Smooth muscle cell (in vitro differentiated cells): ENCODE measurements at regions not wholly inside any gene's neighbourhood (a gene's known extent, or its start where the extent isn't known, plus 50 kb on each side); places are given as distances from the start of the nearest gene placed in this dataset.

Source experiments
- DNase-seq: peaks from one replicate; lab custom pipeline; 2025; ENCODE audit not compliant: unreplicated experiment; lab: John Stamatoyannopoulos, UW
- H2AFZ ChIP-seq: fragments of 200-600 bp; sonication (generic); 2 replicates; pipeline ENCODE4 v1.6.0; 2016; ENCODE audit warnings: antibody characterized with exemption, low read depth, mild to moderate bottlenecking
- H3F3A ChIP-seq: fragments of 200-600 bp; sonication (generic); 2 replicates; pipeline ENCODE4 v1.6.0; 2017; ENCODE audit warnings: antibody characterized with exemption, low read depth
- H3K27ac ChIP-seq: fragments of 200-600 bp; sonication (generic); 2 replicates; pipeline ENCODE4 v1.5.1; 2016; ENCODE audit warnings: low read depth, mild to moderate bottlenecking
- H3K27me3 ChIP-seq: fragments of 200-600 bp; sonication (generic); 2 replicates; pipeline ENCODE4 v1.6.1; 2016; ENCODE audit warnings: low read depth, mild to moderate bottlenecking
- H3K36me3 ChIP-seq: fragments of 200-600 bp; sonication (generic); 2 replicates; pipeline ENCODE4 v1.5.1; 2016; ENCODE audit warnings: low read depth
- H3K4me1 ChIP-seq: fragments of 200-600 bp; sonication (generic); 2 replicates; pipeline ENCODE4 v1.5.1; 2016; ENCODE audit warnings: low read depth
- H3K4me2 ChIP-seq: fragments of 200-600 bp; sonication (generic); 2 replicates; pipeline ENCODE4 v1.6.0; 2016; ENCODE audit warnings: mild to moderate bottlenecking
- H3K4me3 ChIP-seq: fragments of 200-600 bp; sonication (generic); 2 replicates; pipeline ENCODE4 v1.5.1; 2016; ENCODE audit warnings: mild to moderate bottlenecking
- H3K79me2 ChIP-seq: fragments of 200-600 bp; sonication (generic); 2 replicates; pipeline ENCODE4 v1.6.0; 2016; ENCODE audit warnings: low read depth, mild to moderate bottlenecking
- H3K9ac ChIP-seq: fragments of 200-600 bp; sonication (generic); 2 replicates; pipeline ENCODE4 v1.6.0; 2016; ENCODE audit warnings: low read depth
- H3K9me3 ChIP-seq: fragments of 200-600 bp; sonication (generic); replicated peaks from 2 replicates; pipeline ENCODE4 v1.5.1; 2016; ENCODE audit warnings: low read depth
- H4K20me1 ChIP-seq: fragments of 200-600 bp; sonication (generic); 2 replicates; pipeline ENCODE4 v1.6.0; 2016; ENCODE audit warnings: low read depth
- WGBS: methylation state at CpG from one replicate; pipeline ENCODE4 v1.1.7; 2016; ENCODE audit warnings: low lambda C conversion rate; 5-methylcytosine and 5-hydroxymethylcytosine counted together
- TF ChIP-seq, protein P1 (sequence below): fragments of 200-600 bp; sonication (generic); IDR thresholded peaks from 2 replicates; pipeline ENCODE4 v1.5.1; 2017; ENCODE audit warnings: borderline replicate concordance, mild to moderate bottlenecking, antibody characterized with exemption; ENCODE audit not compliant: insufficient read depth, poor library complexity, severe bottlenecking

DNA sequence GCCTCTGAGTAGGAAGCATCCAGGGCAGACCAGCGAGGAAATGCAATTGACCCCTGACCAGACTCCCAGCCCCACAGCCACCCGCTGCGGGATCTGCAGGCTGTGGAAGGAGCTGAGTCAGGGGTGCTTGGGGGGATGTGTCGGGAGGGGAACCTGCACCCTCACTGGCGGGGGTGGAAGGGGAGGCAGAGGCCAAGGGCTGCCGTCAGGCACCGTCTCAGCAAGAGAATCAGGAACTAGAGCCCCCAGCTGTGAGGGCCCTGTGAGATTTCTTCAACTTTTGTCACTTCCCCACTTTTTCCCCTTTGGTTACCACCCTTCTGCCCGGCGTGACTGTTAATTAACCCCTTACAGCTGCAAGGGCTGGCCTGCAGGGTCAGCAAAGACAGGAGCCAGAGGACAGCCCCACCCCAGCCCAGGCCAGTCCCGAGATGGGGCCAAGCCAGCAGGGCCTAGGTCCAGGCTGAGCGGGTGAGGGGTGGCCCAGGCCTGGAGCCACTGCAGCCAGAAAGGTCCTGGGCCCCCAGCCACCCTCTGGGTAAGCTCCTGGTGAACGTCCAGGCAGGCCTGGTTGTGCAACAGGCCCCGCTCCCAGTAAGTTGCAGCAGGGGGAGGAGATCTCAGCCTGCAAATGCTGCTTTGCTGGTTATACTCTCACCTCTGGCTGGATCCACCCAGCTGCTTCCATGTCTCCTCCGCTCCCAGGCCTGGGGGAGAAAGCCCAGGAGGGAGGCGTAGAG is 147.0 kb upstream of the ID2 start:
- DNase-seq, result no peak
- no peak overlapping the region for H3K9ac ChIP-seq
- peak overlapping the region; percentile 5 for H2AFZ ChIP-seq
- no peak overlapping the region for H3K4me3 ChIP-seq
- peak overlapping the region; percentile 66 for H3K4me2 ChIP-seq
- H3K27ac ChIP-seq, result no peak overlapping the region
- H3F3A ChIP-seq, result peaks cover 6% of the 10 kb centered on the region
- no peaks in the 10 kb centered on the region for H3K36me3 ChIP-seq
- H3K4me1 ChIP-seq, result peaks cover 19% of the 10 kb centered on the region
- TF ChIP-seq, protein P1, sequence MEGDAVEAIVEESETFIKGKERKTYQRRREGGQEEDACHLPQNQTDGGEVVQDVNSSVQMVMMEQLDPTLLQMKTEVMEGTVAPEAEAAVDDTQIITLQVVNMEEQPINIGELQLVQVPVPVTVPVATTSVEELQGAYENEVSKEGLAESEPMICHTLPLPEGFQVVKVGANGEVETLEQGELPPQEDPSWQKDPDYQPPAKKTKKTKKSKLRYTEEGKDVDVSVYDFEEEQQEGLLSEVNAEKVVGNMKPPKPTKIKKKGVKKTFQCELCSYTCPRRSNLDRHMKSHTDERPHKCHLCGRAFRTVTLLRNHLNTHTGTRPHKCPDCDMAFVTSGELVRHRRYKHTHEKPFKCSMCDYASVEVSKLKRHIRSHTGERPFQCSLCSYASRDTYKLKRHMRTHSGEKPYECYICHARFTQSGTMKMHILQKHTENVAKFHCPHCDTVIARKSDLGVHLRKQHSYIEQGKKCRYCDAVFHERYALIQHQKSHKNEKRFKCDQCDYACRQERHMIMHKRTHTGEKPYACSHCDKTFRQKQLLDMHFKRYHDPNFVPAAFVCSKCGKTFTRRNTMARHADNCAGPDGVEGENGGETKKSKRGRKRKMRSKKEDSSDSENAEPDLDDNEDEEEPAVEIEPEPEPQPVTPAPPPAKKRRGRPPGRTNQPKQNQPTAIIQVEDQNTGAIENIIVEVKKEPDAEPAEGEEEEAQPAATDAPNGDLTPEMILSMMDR, result no peak
- peaks cover 3% of the 10 kb centered on the region for H3K9me3 ChIP-seq
- H3K79me2 ChIP-seq, result no peaks in the 10 kb centered on the region
- WGBS, result 44% methylated on average over 15 of the region's 15 CpGs
- H3K27me3 ChIP-seq, result no peaks in the 10 kb centered on the region
- H4K20me1 ChIP-seq, result no peaks in the 10 kb centered on the region

DNA sequence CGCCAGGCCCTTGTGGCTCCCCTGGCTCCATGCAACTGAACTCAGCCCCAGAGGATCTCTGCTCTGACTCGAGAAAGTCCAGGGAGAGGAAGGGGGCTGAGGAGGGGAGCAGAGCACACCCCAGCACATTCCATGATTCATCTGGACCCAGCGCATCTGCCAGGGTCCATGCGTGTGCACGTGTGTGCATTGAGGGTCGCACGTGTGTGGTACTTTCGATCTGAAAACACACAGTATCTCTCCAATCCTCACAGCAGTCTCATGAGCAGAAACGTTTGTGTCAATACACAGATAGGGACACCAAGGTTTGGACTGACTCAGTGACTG is 146.4 kb upstream of the ID2 start:
- no peak for DNase-seq
- Histone ChIP-seq H3K27ac (no peak overlapping the region), H3K4me3 (no peak overlapping the region), H3K4me2 (peak overlapping the region; percentile 66), H2AFZ (peak overlapping the region; percentile 5), H3K9me3 (peaks cover 3% of the 10 kb centered on the region), H3F3A (peaks cover 6% of the 10 kb centered on the region), H3K27me3 (no peaks in the 10 kb centered on the region), H4K20me1 (no peaks in the 10 kb centered on the region), H3K4me1 (peaks cover 19% of the 10 kb centered on the region), H3K36me3 (no peaks in the 10 kb centered on the region), H3K79me2 (no peaks in the 10 kb centered on the region), H3K9ac (no peak overlapping the region)
- TF ChIP-seq, protein P1, result no peak
- 76% methylated on average over 9 of the region's 9 CpGs for WGBS

DNA sequence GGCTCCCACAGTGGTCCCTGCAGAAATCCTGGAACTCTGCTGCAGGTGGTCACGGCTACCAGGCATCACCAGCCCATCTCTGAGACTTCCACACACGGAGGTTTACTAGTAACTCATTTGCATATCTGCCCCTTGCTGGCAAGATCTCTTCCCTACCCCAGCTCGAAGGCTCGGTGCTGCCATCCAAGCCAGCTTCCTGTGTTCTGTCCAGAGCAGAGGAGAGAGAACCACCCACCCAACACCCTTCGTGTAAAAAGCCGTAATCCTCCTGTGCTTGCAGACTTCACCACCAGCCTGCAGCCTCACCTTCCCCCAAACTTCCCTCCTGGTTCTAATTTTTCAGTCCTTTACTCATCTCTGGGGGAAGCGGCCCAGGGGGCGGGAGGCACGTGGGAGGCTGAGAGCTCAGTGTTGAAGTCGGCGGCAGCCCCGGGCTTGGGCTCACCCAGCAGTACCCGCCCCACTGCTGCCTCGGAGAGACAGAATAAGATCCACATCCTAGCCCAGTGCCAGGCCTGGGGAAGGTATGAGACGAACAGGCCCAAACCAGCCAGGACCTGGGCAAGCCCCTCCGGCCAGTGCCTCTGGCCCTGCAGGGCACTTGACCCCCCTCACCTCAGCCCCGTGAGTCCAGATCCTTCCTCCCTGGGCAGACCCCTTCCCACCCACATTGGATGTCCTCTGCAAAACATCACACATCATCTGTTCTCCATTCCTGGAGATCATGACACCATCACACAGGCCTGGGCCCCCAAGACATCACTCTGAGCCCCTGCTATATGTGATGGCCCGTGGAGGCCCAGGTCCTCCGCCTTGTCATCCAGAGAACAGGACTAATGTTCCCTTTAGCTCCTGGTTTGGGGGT is 145.8 kb upstream of the ID2 start:
- DNase-seq, result no peak
- no peaks in the 10 kb centered on the region for H4K20me1 ChIP-seq
- H3K4me3 ChIP-seq, result no peak overlapping the region
- peaks cover 19% of the 10 kb centered on the region for H3K4me1 ChIP-seq
- peaks cover 6% of the 10 kb centered on the region for H3F3A ChIP-seq
- peak overlapping the region; percentile 9 for H2AFZ ChIP-seq
- H3K9ac ChIP-seq, result no peak overlapping the region
- peak overlapping the region; percentile 66 for H3K4me2 ChIP-seq
- H3K27ac ChIP-seq, result no peak overlapping the region
- no peaks in the 10 kb centered on the region for H3K79me2 ChIP-seq
- peaks cover 3% of the 10 kb centered on the region for H3K9me3 ChIP-seq
- TF ChIP-seq, protein P1, result no peak
- H3K36me3 ChIP-seq, result no peaks in the 10 kb centered on the region
- WGBS, result 46% methylated on average over 19 of the region's 19 CpGs
- H3K27me3 ChIP-seq, result no peaks in the 10 kb centered on the region
